ENCODE measurements at regions not wholly inside any gene's neighbourhood (a gene's known extent, or its start where the extent isn't known, plus 50 kb on each side); places are given as distances from the start of the nearest gene placed in this dataset.

DNA sequence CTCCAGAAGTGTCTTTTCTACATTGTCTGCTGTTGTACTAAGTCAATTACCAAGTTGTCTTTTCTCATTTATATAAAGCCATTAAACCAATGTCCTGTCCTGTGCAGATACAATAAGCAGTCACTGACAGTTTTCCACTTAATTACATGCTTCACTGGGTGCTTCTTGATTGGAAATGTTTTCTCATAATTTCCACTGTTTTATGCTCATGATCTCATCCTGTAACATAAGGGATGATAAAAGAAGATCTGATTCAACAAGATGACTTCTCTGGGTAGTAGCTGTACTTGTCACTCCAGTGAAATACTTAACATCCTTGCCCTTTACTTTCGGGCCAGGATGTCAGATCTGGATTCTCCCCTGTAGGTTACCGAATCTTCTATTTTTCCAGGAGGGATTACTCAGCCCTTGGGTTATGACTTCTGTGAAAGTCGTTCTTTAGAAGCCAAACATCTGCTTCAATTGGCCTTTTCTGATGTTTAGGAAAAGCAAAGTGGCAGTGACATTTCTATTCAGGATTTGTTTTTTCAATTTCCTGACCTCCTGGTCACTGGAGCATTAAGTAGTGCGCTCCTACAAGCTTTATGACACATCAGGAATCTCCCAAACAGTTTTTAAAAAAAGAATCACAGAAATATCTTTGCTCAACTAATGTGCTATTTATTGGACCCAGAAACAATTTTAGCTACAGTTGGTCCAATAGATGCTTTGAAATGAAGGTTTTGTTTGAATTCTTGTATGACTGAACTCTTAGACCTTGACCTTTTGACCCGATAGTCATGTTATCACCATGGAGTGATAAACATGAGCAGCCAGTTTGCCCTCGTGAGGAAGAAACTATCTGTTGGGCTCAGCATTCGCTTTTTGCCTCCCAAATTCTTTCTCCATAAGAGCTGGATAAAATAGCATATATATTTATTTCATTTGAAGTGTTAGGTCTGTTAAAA lies 234.5 kb upstream of the SSTR1 start:
- H3K9me3 Mint-ChIP-seq (ENCODE audit: low read depth, unreplicated experiment), result no peaks in the 10 kb centered on the region
- no peaks in the 10 kb centered on the region for H3K36me3 Mint-ChIP-seq (ENCODE audit: insufficient read depth, unreplicated experiment)
- intact Hi-C loops (cut with micrococcal nuclease; ENCODE audit: unreplicated experiment), result no loop called here
- peaks cover 8% of the 10 kb centered on the region for H3K27me3 Mint-ChIP-seq (ENCODE audit: unreplicated experiment)
- BruUV-seq (replicated peaks), result no TSS peak
- H3K4me3 Mint-ChIP-seq (ENCODE audit: low read depth, unreplicated experiment), result no peak overlapping the region
- H3K27ac Mint-ChIP-seq (ENCODE audit: unreplicated experiment), result no peak overlapping the region
- DNase-seq, result no peak
- H3K4me1 Mint-ChIP-seq (ENCODE audit: low read depth, unreplicated experiment), result no peaks in the 10 kb centered on the region
- CTCF ChIA-PET, result no interaction called here
- TF ChIP-seq, protein P1, sequence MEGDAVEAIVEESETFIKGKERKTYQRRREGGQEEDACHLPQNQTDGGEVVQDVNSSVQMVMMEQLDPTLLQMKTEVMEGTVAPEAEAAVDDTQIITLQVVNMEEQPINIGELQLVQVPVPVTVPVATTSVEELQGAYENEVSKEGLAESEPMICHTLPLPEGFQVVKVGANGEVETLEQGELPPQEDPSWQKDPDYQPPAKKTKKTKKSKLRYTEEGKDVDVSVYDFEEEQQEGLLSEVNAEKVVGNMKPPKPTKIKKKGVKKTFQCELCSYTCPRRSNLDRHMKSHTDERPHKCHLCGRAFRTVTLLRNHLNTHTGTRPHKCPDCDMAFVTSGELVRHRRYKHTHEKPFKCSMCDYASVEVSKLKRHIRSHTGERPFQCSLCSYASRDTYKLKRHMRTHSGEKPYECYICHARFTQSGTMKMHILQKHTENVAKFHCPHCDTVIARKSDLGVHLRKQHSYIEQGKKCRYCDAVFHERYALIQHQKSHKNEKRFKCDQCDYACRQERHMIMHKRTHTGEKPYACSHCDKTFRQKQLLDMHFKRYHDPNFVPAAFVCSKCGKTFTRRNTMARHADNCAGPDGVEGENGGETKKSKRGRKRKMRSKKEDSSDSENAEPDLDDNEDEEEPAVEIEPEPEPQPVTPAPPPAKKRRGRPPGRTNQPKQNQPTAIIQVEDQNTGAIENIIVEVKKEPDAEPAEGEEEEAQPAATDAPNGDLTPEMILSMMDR (IDR thresholded peaks at IDR 0.05; ENCODE audit: unreplicated experiment), result no peak

DNA sequence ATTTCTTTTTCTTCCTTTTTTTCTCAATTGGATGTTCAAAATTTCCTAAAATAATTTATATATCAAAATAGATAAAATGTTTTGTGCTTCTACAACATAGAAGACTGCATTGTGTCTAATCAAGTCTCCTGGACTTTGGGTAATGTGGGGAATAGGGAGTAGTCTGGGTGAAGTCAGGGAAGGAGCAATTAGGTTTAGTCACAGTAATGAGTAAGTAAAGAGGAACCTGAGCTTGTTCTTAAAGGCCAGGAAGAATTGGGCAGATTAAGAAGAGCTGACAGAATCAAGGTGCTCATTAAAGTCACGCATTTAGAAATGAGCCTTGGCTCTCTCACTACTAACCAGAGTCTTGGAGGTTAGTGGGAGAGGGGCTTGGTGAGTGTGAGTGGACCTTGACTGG lies 233.3 kb upstream of the SSTR1 start:
- CTCF ChIA-PET, result interaction anchor here (0.6 kb wide), 1 partner anchor 341 kb away, joined by 4 read pairs; no protein-coding TSS in a partner anchor
- peaks cover 13% of the 10 kb centered on the region for H3K27me3 Mint-ChIP-seq (ENCODE audit: unreplicated experiment)
- no peaks in the 10 kb centered on the region for H3K4me1 Mint-ChIP-seq (ENCODE audit: low read depth, unreplicated experiment)
- no peaks in the 10 kb centered on the region for H3K9me3 Mint-ChIP-seq (ENCODE audit: low read depth, unreplicated experiment)
- no TSS peak for BruUV-seq (replicated peaks)
- no peak overlapping the region for H3K4me3 Mint-ChIP-seq (ENCODE audit: low read depth, unreplicated experiment)
- no peak for DNase-seq
- intact Hi-C loops (cut with micrococcal nuclease; ENCODE audit: unreplicated experiment), result no loop called here
- H3K36me3 Mint-ChIP-seq (ENCODE audit: insufficient read depth, unreplicated experiment), result no peaks in the 10 kb centered on the region
- TF ChIP-seq, protein P1 (IDR thresholded peaks at IDR 0.05; ENCODE audit: unreplicated experiment), result no peak
- no peak overlapping the region for H3K27ac Mint-ChIP-seq (ENCODE audit: unreplicated experiment)

DNA sequence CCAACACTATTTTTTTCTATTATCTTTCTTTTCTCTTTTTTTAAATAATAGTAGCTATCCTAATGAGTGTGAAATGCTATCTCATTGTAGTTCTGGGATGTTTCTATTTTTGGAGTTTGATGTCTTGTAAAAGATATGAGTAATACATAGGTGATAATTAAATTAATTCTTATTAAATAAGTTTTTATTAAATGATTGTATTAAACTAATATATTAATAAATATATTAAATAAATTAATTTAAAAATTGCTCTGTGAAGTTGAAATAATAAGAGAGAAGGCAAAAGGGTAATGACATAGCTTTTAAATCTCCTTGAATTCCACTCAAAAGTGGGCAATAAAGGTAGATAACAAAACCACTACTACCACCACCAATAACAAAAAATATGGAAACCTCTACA lies 230.2 kb upstream of the SSTR1 start:
- no TSS peak for BruUV-seq (replicated peaks)
- TF ChIP-seq, protein P1 (IDR thresholded peaks at IDR 0.05; ENCODE audit: unreplicated experiment), result no peak
- no peaks in the 10 kb centered on the region for H3K9me3 Mint-ChIP-seq (ENCODE audit: low read depth, unreplicated experiment)
- intact Hi-C loops (cut with micrococcal nuclease; ENCODE audit: unreplicated experiment), result no loop called here
- H3K36me3 Mint-ChIP-seq (ENCODE audit: insufficient read depth, unreplicated experiment), result no peaks in the 10 kb centered on the region
- CTCF ChIA-PET, result interaction anchor here (0.7 kb wide), 1 partner anchor 731 kb away, joined by 3 read pairs; no protein-coding TSS in a partner anchor
- no peak for DNase-seq
- no peak overlapping the region for H3K27ac Mint-ChIP-seq (ENCODE audit: unreplicated experiment)
- no peak overlapping the region for H3K4me3 Mint-ChIP-seq (ENCODE audit: low read depth, unreplicated experiment)
- peaks cover 26% of the 10 kb centered on the region for H3K27me3 Mint-ChIP-seq (ENCODE audit: unreplicated experiment)
- H3K4me1 Mint-ChIP-seq (ENCODE audit: low read depth, unreplicated experiment), result no peaks in the 10 kb centered on the region

DNA sequence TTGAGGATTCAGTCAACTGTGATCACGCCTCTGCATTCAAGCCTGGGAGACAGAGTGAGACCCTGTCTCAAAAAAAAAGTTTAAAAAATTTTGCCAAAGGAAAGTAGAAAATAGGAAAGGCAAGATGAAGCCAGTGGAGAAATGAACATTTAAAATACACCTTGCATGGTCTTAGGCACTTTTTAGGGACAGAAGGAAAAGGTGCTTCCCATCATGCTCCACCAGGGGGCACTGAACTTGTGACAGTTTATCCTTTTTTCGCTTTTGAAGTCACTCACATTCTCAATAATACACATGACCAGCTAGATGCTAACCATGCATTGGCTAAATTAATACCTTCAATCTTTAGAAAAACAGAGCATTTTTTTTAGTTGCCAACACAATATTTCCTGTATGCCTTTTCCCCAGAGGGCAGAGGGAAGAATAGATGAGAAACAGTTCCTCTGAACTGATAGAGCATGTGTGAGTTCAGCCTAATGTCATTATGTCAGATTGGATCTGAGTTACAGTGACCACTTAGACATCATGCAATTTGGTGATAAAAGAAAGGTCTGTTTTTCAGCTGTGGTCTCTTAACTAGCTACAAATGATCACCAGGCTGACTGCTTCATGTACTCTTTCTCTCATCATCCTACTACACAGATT lies 221.8 kb upstream of the SSTR1 start:
- H3K36me3 Mint-ChIP-seq (ENCODE audit: insufficient read depth, unreplicated experiment), result no peaks in the 10 kb centered on the region
- CTCF ChIA-PET, result no interaction called here
- no peak overlapping the region for H3K4me3 Mint-ChIP-seq (ENCODE audit: low read depth, unreplicated experiment)
- intact Hi-C loops (cut with micrococcal nuclease; ENCODE audit: unreplicated experiment), result loop anchor here (2.0 to 5.0 kb wide), 2 partner anchors 166 to 211 kb away; no protein-coding TSS in a partner anchor
- no TSS peak for BruUV-seq (replicated peaks)
- H3K9me3 Mint-ChIP-seq (ENCODE audit: low read depth, unreplicated experiment), result no peaks in the 10 kb centered on the region
- H3K27me3 Mint-ChIP-seq (ENCODE audit: unreplicated experiment), result peaks cover 12% of the 10 kb centered on the region
- TF ChIP-seq, protein P1 (IDR thresholded peaks at IDR 0.05; ENCODE audit: unreplicated experiment), result peak; percentile 63
- H3K4me1 Mint-ChIP-seq (ENCODE audit: low read depth, unreplicated experiment), result no peaks in the 10 kb centered on the region
- no peak overlapping the region for H3K27ac Mint-ChIP-seq (ENCODE audit: unreplicated experiment)
- DNase-seq, result peak; percentile 51

Data from Calu3 (cell line).